ENCODE measurements at regions not wholly inside any gene's neighbourhood (a gene's known extent, or its start where the extent isn't known, plus 50 kb on each side); places are given as distances from the start of the nearest gene placed in this dataset.
"Not testable (repeated sequence)": the region's sequence is repeated elsewhere in the genome, so short reads cannot be mapped to it uniquely, and the experiment has no call there.

DNA sequence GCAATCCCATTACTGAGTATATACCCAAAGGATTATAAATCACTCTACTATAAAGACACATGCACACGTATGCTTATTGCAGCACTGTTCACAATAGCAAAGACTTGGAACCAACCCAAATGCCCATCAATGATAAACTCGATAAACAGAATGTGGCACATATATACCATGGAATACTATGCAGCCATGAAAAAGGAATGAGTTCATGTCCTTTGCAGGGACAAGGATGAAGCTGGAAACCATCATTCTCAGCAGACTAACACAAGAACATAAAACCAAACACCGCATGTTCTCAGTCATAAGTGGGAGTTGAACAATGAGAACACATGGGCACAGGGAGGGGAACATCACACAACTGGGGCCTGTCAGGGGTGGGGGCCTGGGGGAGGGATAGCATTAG is 532.8 kb upstream of the AMOT start:
- not testable (repeated sequence) for TF ChIP-seq EZH2 (IDR thresholded peaks at IDR 0.05; ENCODE audit: borderline replicate concordance, insufficient read depth, low read length, poor library complexity, severe bottlenecking); EP300 (conservative IDR thresholded peaks at IDR 0.05; ENCODE audit: poor library complexity, severe bottlenecking); MXI1 (conservative IDR thresholded peaks at IDR 0.05; ENCODE audit: poor library complexity, severe bottlenecking); RAD21 (conservative IDR thresholded peaks at IDR 0.05)
- TF ChIP-seq, protein P1, sequence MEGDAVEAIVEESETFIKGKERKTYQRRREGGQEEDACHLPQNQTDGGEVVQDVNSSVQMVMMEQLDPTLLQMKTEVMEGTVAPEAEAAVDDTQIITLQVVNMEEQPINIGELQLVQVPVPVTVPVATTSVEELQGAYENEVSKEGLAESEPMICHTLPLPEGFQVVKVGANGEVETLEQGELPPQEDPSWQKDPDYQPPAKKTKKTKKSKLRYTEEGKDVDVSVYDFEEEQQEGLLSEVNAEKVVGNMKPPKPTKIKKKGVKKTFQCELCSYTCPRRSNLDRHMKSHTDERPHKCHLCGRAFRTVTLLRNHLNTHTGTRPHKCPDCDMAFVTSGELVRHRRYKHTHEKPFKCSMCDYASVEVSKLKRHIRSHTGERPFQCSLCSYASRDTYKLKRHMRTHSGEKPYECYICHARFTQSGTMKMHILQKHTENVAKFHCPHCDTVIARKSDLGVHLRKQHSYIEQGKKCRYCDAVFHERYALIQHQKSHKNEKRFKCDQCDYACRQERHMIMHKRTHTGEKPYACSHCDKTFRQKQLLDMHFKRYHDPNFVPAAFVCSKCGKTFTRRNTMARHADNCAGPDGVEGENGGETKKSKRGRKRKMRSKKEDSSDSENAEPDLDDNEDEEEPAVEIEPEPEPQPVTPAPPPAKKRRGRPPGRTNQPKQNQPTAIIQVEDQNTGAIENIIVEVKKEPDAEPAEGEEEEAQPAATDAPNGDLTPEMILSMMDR (IDR thresholded peaks at IDR 0.05; ENCODE audit: poor library complexity, severe bottlenecking), result not testable (repeated sequence)
